ENCODE measurements at regions not wholly inside any gene's neighbourhood (a gene's known extent, or its start where the extent isn't known, plus 50 kb on each side); places are given as distances from the start of the nearest gene placed in this dataset.

GRCh38 chr1:198876371-198876871, 237.6 kb downstream of the PTPRC start:
- TF ChIP-seq CTCF (IDR thresholded peaks at IDR 0.05) = no peak
- no peak for TF ChIP-seq POLR2A (IDR thresholded peaks at IDR 0.05)

Measured in vagina (tissue), 2 donors.